GM18517 (cell line): ENCODE measurements at regions not wholly inside any gene's neighbourhood (a gene's known extent, or its start where the extent isn't known, plus 50 kb on each side); places are given as distances from the start of the nearest gene placed in this dataset.
"Not testable (repeated sequence)": the region's sequence is repeated elsewhere in the genome, so short reads cannot be mapped to it uniquely, and the experiment has no call there.

Source experiments
- ATAC-seq: cut with Tn5 transposase; IDR thresholded peaks from one replicate; pipeline ENCODE4 v1.9.1; 2021; ENCODE audit warnings: mild to moderate bottlenecking, moderate library complexity; ENCODE audit not compliant: unreplicated experiment

GRCh38 chr6:147667082-147667481 is 158.6 kb downstream of the SAMD5 start:
- ATAC-seq = no peak

GRCh38 chr6:147674099-147674498 is 165.6 kb downstream of the SAMD5 start:
- ATAC-seq = no peak

GRCh38 chr6:147674794-147675193 is 166.3 kb downstream of the SAMD5 start:
- no peak for ATAC-seq

- no peak for ATAC-seq
Measured at GRCh38 chr6:147675281-147675680, 166.8 kb downstream of the SAMD5 start.

- ATAC-seq = no peak
Measured at GRCh38 chr6:147676495-147677199, 168.2 kb downstream of the SAMD5 start.

GRCh38 chr6:147677647-147678046 is 169.2 kb downstream of the SAMD5 start:
- no peak for ATAC-seq

- no peak for ATAC-seq
Measured at GRCh38 chr6:147678253-147678652, 169.8 kb downstream of the SAMD5 start.

- ATAC-seq = no peak
Measured at GRCh38 chr6:147684906-147685305, 176.4 kb downstream of the SAMD5 start.

- ATAC-seq = no peak
Measured at GRCh38 chr6:147689398-147689797, 180.9 kb downstream of the SAMD5 start.

GRCh38 chr6:147691446-147691845 is 183.0 kb downstream of the SAMD5 start:
- ATAC-seq = no peak

GRCh38 chr6:147693181-147693580 is 184.7 kb downstream of the SAMD5 start:
- ATAC-seq = no peak

GRCh38 chr6:147694556-147694955 is 186.1 kb downstream of the SAMD5 start:
- ATAC-seq = not testable (repeated sequence)

GRCh38 chr6:147695819-147696218 is 187.3 kb downstream of the SAMD5 start:
- ATAC-seq = no peak

- ATAC-seq = no peak
Measured at GRCh38 chr6:147699140-147699539, 190.7 kb downstream of the SAMD5 start.

- no peak for ATAC-seq
Measured at GRCh38 chr6:147699637-147700036, 191.1 kb downstream of the SAMD5 start.

- ATAC-seq = no peak
Measured at GRCh38 chr6:147700436-147701209, 192.1 kb downstream of the SAMD5 start.

- ATAC-seq = no peak
Measured at GRCh38 chr6:147704691-147705090, 196.2 kb downstream of the SAMD5 start.

GRCh38 chr6:147707524-147707923 is 199.0 kb downstream of the SAMD5 start:
- ATAC-seq = no peak

- no peak for ATAC-seq
Measured at GRCh38 chr6:147708170-147708569, 199.7 kb downstream of the SAMD5 start.

GRCh38 chr6:147709396-147710272 is 201.1 kb downstream of the SAMD5 start:
- no peak for ATAC-seq

GRCh38 chr6:147710890-147711289 is 202.4 kb downstream of the SAMD5 start:
- ATAC-seq = no peak
